ENCODE measurements at regions not wholly inside any gene's neighbourhood (a gene's known extent, or its start where the extent isn't known, plus 50 kb on each side); places are given as distances from the start of the nearest gene placed in this dataset.
A peak's percentile ranks its signal among the peaks of the same experiment; 100 is the strongest.

DNA sequence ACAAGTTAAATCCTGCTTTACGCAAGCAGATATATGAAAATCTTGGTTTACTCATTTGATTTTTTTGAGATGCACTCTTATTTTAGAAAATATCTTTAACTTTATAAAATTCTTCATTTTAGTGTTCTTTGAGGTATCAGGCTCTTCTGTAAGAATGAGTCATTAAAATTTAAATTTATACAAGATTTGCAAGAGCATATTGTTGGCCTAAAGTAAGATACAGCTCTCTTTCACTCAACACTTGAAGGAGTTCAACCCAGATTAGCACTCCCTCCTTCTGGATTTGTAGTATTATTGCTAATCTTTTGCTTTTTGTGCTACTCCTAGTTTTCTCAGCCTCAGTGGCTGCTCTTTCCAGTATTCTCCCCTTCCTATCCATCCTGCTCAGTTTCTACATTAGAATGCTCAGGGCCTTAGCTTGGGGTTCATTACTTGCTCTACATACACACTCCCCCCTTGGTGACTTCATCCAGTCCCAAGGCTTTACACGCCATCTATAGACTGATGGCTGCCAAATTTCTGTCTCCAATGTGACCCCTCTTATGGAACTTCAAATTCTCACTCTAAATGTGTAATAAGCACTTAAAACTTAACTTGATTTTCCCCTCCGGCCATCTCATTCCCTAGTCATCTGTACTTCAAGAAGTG lies 425.3 kb upstream of the FANCL start:
- DNase-seq (ENCODE audit: low spot score): no peak

DNA sequence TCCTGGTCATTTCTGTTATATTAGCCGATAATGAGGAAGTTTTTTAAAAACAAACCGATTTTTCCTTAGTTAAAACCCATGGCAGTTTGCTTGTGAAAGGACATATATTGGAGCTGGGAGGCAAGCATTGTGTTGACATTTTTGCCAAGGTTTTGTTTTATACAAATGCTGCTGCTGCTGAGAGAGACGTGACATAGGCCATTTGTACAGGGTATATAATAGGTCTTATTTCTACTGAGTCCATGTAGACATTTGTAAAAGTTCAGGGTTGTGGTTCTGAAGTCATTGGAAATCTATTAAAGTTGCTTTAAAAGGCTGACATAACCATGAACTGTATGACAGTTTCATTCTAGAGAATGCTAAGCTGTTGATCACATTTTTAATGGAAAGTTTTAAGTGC lies 424.0 kb upstream of the FANCL start:
- DNase-seq (ENCODE audit: low spot score): no peak

DNA sequence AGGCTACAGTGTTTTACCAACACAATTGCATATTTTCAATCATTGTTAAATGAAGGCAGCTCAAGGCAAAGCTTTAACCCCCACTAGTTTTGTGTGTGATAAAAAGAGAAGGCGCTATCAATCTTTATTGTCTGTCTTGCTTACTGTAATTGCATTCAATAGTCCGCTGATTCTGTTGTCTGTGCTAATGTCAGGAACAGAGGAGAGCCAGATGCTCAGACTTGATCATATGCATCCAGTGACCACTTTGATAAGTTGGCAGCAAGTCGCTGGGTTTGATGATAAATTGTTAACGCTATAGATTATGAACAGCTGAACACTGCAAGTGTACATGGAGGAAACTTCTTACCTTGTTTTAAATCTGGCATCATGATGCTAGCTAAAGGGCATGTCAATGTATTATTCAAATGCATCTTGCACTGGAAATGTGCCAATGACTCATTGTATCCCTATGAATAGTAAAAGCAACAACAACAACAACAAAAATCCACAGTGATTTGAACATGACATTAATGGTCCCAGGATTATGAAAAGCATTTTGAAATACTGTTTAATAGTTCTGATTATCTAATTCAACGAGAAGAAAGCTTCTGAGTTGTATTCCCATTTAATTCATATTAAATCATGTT lies 423.5 kb upstream of the FANCL start:
- no peak for DNase-seq (ENCODE audit: low spot score)

DNA sequence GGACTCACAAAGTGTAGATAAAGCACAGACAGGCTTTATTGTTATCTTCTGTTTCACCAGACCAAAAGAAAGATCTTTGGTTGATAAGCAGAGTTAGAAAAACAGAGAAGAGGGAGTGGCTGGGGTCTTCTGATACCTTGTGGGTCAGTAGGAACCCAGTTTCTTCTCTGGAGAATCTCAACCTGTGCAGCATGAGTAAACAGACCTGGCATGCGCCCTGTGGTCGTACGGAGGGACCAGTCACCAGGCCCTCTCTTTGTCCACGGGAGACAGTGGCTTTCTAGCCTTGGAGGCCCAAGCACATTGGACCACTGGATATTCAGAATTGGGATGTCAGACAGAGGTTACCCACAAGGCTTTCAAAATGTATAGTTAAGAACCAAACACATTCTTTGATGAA lies 418.9 kb upstream of the FANCL start:
- no peak for DNase-seq (ENCODE audit: low spot score)

DNA sequence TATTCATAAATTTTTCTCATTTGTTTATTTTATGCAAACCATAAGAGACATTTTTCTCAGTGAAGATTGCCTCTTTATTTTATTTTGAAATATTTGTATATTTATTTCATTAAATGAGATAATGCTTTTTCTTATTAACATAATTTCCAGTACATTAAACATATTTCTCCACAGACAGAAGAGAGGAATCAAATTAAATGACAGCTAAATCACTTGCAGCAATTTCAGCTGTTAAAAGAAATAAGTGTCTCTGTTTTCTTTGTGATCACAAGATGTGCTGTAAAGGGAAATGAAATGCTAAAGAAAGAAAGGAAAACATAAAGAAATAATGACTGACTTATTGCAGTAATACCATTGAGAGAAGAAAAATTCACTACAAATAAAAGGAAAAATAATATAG lies 414.0 kb upstream of the FANCL start:
- DNase-seq (ENCODE audit: low spot score): no peak

DNA sequence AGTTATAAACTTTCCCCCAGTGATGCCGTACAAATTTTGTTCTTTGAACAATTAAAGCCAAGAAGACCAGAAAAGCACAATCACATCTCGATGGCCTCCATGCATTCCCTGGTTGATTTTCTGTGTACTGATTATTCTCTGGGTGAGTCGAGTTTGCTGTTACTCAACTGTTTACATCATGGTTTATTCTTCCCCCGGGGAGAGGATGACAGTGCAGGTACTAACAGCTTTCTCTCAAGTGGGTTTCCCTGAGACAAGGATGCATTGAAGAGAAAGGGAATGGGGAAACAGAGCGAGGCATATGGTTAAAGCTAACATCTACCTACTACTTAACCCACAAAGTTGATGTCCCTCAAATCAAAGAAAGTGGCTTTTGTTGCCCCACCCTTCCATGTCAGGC lies 410.8 kb upstream of the FANCL start:
- DNase-seq (ENCODE audit: low spot score): no peak

DNA sequence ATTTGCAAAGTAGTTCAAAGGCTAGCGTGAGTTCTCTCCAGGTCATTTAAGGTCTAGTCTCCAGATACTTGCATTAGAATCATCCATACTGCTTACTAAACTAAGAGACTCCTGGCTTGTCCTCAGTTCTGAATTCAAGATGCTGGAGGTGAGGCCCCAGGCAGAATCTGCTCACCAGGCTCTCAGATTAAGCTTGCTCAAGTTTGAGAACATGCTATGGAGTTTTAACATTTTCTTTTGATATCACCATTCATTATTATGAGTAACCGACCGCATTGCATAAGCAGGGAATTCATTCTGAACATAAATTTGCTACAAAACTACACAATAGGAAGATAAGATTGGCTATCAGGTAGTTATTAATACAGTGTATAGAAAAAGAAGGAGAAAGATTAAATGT lies 409.7 kb upstream of the FANCL start:
- DNase-seq (ENCODE audit: low spot score): no peak

DNA sequence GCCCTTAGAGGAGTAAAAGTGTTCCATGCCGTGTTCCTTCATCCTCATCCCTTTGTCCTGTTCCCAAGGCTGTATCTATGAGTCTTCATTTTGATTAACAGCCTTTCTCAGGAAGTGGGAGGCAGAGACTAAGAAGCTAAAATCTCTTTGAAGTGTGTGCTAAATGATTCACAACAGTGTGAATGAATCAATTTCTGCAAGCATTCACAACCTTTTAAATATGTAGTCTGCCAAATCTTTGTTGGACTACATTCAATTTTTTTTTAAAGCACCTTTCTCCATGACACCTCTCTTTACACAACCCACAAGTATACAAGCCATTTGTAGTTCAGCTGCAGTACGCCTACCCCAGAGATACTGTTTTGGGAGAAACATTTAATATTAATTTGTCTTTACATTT lies 408.6 kb upstream of the FANCL start:
- no peak for DNase-seq (ENCODE audit: low spot score)

DNA sequence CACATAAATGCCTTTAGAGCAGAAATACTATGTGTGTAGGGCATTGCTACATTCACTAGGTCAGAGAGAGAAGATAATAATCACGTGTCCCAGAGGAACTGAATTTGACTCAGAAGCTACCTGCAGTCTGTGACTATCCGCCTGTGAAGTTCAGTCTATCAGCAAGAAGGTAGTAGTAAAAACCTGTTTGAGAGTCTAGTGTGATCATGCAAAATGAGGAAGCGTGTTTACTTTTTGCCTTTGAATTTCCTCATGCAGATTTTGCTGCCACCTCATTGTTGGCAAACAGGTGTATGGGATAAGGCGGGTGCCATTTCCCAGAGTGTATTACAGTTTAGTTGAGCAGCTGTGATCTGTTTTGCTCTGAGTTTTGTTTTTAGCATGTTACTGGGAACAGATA lies 403.9 kb upstream of the FANCL start:
- no peak for DNase-seq (ENCODE audit: low spot score)

DNA sequence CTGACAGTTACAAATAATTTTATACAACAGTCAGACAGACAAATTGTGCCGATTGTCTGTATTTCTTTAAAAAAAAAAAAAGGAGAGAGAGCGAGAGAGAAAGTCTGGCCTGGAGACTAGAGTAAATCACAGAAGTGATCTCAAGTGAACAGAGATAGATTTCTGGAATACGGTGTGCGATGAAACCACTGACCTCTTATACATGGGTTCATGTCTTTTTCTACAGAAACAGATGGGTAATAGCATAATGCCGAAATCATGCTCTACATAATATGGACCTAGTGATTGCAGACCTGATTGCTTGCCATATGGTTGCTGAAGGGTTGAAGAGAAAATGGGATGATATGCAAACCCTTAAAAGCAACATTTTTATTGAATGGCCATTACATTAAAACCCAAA lies 403.3 kb upstream of the FANCL start:
- no peak for DNase-seq (ENCODE audit: low spot score)

DNA sequence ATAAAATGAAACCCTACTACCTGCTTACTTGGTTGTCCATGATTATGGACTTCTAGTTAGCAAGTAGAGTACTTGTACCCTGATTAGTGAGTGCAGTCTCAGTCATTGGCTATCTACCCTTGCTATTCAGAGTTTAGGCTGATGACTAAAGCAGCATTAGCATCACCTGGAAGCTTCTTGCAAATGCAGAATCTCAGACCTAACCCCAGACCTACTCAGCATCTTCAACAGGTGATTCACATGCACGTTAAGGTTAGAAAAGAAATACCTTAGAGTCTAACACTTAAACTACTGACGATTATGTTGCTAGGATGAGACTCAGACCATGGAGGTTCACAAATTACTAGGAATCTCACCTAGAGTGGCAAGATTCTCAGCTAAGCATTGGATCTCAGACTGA lies 399.9 kb upstream of the FANCL start:
- no peak for DNase-seq (ENCODE audit: low spot score)

DNA sequence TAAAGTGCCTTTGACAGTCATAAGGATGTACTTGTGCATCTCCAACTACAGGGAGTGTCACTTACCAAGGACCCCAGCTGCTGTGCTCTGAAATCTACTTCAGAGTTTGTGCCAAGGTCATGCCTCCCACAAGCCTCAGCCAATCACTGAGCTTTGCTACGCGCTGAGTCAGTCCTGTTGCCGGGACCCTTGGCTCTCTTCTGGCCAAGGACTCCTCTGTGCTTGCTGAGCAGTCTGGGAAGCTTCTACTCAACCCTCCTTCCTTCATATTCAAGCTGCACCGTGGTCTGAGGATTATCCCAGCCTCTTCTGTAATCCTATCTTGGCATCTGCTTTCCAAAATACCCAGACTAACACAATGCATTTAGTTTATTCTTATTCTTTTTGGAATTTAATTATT lies 398.9 kb upstream of the FANCL start:
- DNase-seq (ENCODE audit: low spot score): no peak

DNA sequence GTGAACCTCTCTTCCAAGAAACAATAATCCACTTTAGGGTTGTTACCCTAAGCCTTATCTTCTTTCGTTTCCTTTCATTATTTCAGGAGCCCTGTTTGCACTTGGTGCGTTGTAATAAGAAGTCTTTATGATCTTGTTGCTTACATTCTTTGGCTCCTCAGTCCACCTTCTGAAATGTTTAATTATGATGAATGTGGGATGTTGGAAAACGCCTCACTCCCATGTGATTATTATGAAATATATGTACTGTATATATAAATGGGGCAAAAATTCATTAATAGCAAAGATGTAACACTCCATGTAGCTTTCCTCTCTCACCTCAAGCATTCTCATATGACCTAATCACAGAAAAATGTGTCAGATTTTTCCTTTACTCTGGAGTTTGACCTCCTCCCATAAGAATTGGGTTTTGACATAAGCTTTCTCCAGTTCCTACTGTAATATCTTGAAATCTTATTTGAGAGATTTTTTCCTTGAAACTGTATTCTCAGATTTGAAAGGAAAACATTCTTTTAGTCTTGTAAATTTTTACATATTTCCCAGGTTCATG lies 397.2 kb upstream of the FANCL start:
- DNase-seq (ENCODE audit: low spot score): no peak

DNA sequence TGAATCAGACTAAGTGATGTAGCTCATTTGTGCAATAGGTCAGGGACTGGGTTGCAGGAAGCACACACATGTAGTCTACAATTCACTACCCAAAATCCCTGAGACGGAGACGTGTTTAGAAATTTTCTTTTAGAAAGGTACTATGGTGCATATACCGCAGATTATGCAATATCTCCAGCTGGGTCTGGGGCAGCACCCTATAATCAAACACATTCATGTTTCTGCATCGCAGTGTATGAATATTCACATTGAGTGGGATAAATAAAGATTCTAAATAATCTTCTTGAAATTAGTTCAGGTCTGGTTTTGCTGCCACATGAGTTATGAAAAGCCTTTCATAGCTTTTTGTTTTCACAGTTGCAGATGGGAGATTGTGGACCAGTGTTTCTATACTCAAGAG lies 395.7 kb upstream of the FANCL start:
- no peak for DNase-seq (ENCODE audit: low spot score)

DNA sequence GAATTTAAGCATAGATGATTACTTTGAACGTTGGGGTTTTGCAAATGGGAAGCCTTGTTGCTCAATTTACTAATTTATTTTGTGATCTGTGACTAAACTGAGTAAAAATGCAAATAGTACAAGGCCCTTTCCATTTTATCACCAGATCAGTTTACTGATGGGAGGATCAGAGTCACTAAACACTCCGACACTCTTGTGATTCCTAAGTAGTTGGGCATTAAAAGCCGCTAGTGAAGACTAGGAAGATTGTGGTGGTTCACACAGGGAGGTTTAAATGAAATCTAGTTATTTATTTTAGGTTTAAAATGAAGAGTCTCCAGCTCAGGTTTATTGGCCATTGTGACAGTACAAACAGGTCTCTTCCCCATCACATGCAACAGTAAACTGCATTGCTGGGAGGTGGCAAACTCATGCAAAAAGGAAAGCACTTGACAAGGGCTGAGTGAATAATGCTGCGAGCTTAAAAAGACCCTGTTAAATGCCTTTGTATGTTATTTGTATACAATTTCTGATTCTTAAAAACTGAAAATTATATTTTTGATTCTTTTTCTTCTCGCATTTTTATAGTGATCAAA lies 394.8 kb upstream of the FANCL start:
- no peak for DNase-seq (ENCODE audit: low spot score)

DNA sequence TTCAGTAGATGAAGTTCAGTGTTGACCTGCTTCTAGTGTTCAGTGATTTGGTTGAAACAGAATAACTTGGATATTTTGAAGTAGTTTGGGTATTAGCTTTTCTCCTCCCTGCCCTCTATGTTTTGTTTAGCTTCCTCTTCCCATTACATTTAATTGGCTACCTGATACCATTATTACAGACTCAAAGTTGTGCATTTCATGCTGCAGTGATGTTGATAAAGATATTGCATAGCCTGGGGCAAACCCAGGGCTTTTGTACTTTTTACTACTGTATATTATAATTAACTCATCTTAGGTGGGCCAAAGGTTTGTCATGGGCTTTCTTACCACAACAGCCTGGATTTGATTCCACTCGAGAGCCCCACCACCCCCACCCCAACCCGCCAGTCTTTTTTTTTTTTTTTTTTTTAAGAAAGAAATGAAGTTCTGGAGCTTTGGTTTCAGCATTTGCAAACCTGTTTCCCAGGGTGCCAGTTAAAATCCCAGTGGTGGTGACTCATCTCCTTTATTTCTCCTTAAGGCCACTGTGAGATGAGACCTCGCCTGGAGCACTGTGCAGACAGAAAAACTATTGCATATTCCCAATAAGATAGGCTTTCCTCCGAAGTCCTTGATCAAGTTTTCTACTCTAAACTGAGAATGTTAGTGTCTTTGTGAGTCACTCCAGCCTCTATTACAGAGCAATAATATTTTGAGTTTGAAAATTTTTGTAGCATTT lies 393.7 kb upstream of the FANCL start:
- no peak for DNase-seq (ENCODE audit: low spot score)

DNA sequence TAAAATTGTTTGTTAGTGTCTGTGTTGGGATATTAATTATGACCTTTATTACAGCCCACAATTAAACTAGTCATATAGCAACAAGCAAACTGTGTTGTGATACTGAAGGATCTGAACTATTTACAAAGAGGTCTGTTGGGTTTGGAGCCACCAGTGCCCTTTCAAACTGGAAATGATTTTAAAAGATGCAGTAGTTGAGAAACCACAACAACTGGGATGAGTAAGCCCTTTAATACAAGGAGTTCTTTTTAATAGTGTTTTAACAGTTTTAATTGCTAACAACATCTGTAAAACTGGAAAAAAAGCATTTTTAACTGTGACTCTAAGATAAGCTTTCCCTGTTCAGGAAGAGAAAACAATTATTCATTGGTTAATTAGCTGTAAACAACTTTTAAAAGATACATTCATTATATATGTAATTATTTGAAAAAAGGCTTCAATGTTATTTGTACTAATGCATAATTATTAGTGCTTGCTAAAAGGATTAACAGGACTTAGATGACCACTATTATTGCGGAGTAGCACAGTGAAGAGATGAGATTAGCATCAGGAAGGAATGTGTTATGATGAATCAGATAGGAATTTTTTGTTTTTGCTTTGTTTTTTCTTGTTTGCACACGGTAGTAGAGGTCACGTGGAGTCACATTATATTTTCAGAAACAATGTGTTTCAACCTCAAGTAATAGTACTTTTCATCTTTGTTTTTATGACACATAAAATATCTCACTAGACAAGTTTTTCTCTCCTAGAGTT lies 392.7 kb upstream of the FANCL start:
- peak; percentile 27 for DNase-seq (ENCODE audit: low spot score)

DNA sequence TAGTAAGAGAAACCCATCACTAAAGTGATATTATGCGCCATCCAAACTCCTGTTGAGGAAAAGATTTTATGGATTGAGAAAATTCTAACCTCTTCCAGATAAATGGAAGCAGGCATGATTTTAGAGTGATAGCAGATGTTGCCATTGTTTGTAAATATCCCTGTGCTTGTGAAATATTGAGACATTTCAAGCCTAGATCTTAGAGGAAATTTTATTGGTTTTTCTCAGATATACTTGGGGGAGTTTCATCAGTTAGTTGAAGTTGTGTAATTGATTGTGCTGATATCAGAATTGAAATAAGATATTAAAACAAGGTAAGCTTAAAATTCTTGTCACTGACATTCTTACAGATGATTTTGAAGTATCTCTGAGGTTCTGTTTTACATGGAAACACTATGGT lies 390.9 kb upstream of the FANCL start:
- DNase-seq (ENCODE audit: low spot score): no peak

DNA sequence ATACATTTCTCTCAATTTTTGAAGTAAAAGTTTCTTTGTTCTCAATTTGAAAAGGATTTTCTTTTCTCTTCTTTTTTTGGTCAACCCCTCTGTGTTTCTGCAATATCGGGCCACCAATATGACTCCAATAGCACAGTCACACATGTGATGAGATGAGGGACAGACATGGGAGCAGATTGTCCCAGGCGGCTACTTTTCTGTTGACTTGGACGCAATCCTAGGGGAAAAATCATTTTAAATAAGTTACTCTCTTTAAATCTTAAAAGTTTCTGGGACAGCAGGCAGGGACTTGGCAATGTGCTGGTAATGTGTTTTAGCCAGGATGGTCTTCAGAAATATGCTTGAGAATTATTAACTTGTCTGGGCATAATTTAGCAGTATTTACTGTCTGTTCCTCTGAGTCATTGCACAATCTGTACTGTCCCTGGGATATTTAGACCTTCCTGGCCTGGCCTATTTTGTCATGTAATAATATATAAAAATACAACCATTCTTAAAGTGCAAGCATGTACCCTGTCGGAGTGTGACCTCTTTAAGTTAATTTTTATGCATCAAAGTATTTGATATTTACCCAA lies 388.5 kb upstream of the FANCL start:
- DNase-seq (ENCODE audit: low spot score): no peak

DNA sequence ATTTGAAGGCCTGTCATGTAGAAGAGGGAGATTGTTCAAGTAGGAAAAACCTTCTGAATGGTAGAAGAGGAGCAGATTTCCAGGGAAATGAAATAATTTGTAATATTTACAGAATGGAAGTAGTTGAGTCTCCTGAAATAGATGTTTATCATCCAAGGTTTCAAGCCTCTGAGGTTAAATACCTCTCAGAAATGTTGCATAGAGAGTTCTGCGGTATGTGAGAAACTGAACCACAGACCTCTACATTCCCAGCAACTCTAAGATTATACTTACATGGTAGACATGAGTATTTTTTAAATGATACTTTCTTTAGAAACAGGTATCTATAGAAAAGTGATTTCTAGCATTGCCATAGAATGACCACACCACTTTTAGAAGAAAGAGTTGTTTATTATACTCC lies 379.8 kb upstream of the FANCL start:
- DNase-seq (ENCODE audit: low spot score): no peak

DNA sequence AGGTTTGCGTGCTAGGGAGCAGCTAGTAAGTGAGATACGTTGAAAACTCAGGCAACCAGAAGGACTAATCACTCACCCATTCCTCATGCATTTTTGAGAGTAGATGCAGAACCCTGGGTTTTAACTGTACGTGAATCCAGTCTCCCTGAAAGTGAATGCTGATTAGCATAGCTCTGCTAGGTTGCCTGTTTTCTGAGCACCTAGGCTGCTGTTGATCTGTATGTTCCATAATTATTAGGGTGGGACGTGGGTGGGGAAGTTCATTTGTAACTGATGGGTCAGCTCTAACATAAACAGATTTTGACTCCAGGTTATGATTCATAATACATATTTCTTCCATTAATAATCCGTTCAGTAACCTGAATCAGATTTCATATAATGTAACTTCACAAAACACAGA lies 379.0 kb upstream of the FANCL start:
- DNase-seq (ENCODE audit: low spot score): peak; percentile 20

DNA sequence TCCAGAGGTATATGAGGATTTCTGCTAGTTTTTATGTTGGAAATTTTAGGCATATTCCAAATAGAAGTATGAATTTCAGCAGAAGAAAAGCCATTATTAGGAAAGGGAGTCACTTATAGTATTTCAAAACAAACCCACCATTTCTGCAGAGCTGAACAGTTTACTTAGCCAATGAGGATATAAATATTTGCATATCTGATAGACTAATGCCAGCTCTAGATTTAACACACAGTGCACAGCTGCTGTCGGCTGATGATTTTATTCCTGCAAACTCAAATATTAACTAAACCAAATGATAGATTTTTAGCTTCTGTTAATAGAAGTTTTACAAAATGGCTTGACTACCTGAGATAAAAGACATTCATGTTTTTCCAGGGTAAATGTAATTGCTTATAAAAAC lies 375.8 kb upstream of the FANCL start:
- DNase-seq (ENCODE audit: low spot score): no peak
